NCI-H1105 (cell line): ENCODE measurements at regions not wholly inside any gene's neighbourhood (a gene's known extent, or its start where the extent isn't known, plus 50 kb on each side); places are given as distances from the start of the nearest gene placed in this dataset.
"Not testable (repeated sequence)": the region's sequence is repeated elsewhere in the genome, so short reads cannot be mapped to it uniquely, and the experiment has no call there.

Experiments used
- DNase-seq: peaks from one replicate; lab custom pipeline; 2025; lab: John Stamatoyannopoulos, UW

- no peak for DNase-seq
Measured at GRCh38 chr1:245025525-245025924, 129.3 kb upstream of the KIF26B start.

DNA sequence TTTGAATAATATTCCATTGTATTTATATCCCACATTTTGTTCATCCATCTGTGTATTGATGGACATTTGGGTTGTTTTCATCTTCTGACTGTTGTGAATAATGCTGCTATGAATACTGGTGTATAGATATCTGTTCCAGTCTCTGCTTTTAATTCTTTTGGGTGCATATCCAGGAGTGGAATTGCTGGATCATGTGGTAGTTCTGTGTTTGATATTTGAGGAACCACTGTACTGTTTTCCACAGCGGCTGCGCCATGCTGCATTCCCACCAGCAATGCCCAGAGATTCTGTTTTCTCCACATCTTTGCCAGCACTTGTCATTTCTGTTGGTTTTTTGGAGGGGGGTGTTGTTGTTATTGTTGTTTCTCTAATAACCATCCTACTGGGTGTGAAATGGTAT is 131.6 kb upstream of the KIF26B start:
- no peak for DNase-seq

- DNase-seq, result no peak
Measured at GRCh38 chr1:245019910-245020486, 134.8 kb upstream of the KIF26B start.

GRCh38 chr1:245016700-245017099 is 138.1 kb upstream of the KIF26B start:
- DNase-seq, result no peak

GRCh38 chr1:245015031-245015430 is 139.8 kb upstream of the KIF26B start:
- DNase-seq, result no peak

- no peak for DNase-seq
Measured at GRCh38 chr1:245014247-245015029, 140.3 kb upstream of the KIF26B start.

DNA sequence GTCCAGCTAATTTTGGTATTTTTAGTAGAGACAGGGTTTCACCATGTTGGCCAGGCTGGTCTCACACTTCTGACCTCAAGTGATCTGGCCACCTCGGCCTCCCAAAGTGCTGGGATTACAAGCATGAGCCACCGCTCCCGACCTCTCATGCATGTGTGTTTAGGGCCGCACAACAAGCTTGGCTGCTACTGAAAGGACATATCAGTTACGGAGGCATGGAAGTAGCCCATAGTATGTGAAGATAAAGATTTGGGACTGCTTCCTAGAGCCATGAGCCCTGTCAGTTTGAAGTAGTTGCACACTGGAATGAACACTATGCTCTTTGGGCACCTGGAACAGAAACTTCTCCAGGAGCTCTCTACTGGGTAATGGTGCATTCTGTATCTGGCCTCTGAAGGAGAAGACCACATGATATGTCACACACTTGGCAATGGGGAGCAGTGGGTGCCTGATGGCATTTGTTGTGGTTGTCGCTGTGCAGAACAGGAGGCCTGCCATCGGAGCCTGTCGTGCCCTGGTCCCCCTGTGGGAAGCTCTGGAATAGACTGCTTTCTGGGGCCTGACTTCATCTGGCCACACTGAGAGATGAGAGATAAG is 144.7 kb upstream of the KIF26B start:
- DNase-seq, result no peak

GRCh38 chr1:245008761-245009160 is 144.4 kb upstream of the HNRNPU start:
- DNase-seq, result no peak

- DNase-seq, result no peak
Measured at GRCh38 chr1:245007852-245008251, 143.5 kb upstream of the HNRNPU start.

DNA sequence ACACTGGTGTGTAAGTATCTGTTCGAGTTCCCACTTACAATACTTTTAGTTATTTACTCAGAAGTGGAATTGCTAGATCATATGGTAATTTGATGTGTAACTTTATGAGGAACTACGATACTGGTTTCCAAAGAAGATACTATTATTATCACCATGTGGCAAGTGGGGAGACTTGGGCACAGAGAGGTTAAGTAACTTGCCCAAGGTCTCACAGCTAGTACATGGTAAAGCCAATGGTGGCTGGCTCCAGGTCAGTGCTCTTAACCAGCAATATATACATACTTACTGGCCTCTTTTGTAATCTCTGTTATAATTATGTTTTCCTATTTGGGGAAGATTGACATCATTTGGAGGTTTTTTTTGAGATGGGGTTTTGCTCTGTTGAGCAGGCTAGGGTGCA is 138.9 kb upstream of the HNRNPU start:
- DNase-seq, result no peak

GRCh38 chr1:245001252-245001651 is 136.9 kb upstream of the HNRNPU start:
- DNase-seq, result no peak

DNA sequence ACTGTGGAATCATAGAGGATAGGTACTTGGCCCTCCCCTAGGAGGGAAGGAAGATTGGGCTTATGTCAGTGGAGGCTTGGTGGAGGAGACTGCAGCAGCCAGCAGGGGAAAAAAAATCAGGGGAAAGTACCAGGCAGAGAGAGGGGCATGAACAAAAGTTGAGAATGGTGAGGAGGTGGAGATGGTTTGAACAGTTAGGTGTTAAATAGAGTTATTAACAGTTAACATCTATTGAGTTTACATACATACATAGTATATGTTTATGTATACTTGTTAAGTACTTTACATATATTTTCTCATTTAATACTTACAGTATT is 136.5 kb upstream of the HNRNPU start:
- DNase-seq, result no peak

GRCh38 chr1:244999644-245000043 is 135.3 kb upstream of the HNRNPU start:
- not testable (repeated sequence) for DNase-seq

DNA sequence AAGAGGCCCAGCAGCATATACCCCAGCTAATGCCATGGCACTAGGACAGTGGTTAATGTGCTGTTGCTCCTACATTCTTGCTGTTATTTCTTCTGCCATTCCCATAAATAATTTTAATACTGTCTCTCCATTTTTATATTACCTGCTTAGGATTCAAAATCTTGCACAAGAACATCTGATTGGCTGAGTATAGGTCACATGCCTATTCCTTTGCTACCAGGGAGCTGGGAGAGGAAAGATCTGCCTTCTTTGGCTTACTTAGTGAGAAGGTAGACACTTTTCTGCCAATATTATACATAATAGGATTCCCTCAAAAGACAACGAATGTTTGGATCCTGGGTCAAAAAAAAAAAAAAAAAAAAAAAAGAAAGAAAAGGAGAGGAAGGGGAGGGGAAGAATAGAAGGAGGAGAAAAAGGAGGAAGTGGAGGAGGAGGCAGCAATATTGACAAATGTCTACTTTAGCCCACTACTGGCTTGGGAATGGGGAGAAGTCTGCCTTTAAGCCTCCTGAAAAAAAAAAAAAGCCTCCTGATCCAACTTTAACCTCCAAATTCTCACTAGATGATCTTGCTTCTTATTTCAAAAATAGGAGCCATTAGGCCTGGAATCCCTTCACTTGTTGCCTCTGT is 134.5 kb upstream of the HNRNPU start:
- no peak for DNase-seq

- no peak for DNase-seq
Measured at GRCh38 chr1:244995602-244996400, 131.5 kb upstream of the HNRNPU start.

GRCh38 chr1:244992833-244993232 is 128.5 kb upstream of the HNRNPU start:
- no peak for DNase-seq

DNA sequence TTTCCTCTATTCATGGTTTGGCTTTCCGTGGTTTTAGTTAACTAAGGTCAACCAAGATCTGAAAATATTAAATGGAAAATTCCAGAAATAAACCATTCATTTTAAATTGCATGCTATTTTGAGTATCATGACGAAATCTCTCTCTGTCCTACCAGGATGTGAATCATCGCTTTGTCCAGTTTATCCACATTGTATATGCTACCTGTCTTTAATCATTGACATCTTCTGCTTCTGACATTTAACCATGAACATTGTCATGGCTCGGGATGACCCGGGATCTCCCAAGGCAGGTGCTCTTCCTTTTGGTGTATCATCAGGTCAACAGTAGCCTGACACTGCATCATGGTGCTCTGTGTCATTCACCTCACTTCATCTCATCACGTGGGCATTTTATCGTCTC is 125.5 kb upstream of the HNRNPU start:
- DNase-seq, result no peak

DNA sequence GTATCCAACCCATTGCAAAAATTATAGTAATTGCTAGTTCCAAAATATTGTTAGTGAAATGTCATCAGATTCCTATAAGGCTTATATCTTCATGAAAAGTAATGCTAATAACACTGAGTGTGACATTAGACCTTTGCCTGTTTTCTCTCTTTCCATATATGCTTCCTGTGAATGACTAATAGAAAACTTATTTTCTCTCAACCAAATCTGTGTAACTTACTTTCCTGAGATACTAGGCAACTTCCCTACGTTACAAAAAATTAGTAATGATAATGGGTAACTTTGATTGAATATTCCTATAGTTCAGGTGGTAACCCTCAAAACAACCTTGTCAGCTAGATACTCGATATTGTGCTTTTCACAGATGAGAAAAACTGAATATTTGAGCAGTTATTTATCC is 124.2 kb upstream of the HNRNPU start:
- DNase-seq, result no peak

DNA sequence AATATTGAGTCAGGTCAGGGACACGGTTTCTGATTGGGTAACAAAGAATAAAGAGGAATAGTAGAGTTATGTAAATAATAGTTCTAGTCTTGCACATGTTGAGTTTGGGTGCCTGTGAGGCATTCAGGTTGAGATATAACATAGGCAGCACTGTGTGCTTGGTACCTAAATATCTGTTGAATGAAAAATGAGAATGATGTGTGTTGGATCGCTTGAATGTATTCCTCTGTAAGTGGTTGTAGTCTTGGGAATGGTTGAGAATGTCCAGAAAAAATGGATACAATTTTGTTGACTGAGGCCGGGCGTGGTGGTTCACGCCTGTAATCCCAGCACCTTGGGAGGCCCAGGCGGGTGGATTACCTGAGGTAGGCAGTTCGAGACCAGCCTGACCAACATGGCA is 116.3 kb upstream of the HNRNPU start:
- DNase-seq, result no peak

- no peak for DNase-seq
Measured at GRCh38 chr1:244974550-244974949, 110.2 kb upstream of the HNRNPU start.

DNA sequence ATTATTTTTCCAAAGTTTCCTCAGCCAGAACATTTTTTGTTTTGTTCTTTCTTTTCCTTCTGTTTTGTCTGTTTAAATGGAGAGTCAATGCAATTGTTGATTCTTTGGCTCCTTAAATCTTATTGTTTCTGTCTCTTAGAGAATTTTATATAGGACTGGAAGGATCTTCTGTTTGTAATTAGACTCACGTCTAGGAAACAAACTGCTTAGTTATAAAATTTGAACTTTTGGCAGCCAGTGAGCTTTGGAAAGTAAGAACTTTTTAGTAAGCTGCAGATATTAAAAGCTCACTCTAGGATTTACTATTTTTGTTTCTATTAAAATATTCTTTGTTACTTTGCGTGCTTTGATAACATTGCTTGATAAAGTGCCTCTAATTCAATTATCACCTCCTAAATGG is 109.8 kb upstream of the HNRNPU start:
- no peak for DNase-seq

- DNase-seq, result peak; percentile 82
Measured at GRCh38 chr1:244971552-244972216, 107.3 kb upstream of the HNRNPU start.
